Spleen (tissue), 11 donors: ENCODE measurements at regions not wholly inside any gene's neighbourhood (a gene's known extent, or its start where the extent isn't known, plus 50 kb on each side); places are given as distances from the start of the nearest gene placed in this dataset.

Source experiments
- DNase-seq: peaks from one replicate; pipeline ENCODE4 v3.0.0-alpha.2; 2020
- H3K27ac ChIP-seq, 8 donors: fragments of 200-600 bp; sonication (generic) in 7 of 8; 1 replicate in 4 of 8; 2 replicates in 4 of 8; pipeline versions ENCODE4 v1.5.0 to v1.8.0; 2016 to 2021; ENCODE audit warnings: inconsistent platforms in 4 of 8, mild to moderate bottlenecking in 4 of 8, moderate library complexity in 1 of 8
- H3K27me3 ChIP-seq, 7 donors: fragments of 200-600 bp; sonication (generic) in 6 of 7; replicated peaks in 1 of 7; 1 replicate in 4 of 7; 2 replicates in 3 of 7; pipeline versions ENCODE4 v1.5.0 to v1.8.0; 2016 to 2021; ENCODE audit warnings: inconsistent platforms in 3 of 7, mild to moderate bottlenecking in 1 of 7
- H3K36me3 ChIP-seq, 6 donors: fragments of 200-600 bp; sonication (generic) in 5 of 6; 1 replicate in 4 of 6; 2 replicates in 2 of 6; pipeline versions ENCODE4 v1.5.0 to v1.8.0; 2016 to 2021; ENCODE audit warnings: inconsistent platforms in 2 of 6
- H3K4me1 ChIP-seq, 6 donors: fragments of 200-600 bp; sonication (generic) in 5 of 6; 1 replicate in 3 of 6; 2 replicates in 3 of 6; pipeline versions ENCODE4 v1.5.0 to v1.8.0; 2016 to 2021; ENCODE audit warnings: inconsistent platforms in 3 of 6
- H3K4me3 ChIP-seq, 8 donors: fragments of 200-600 bp; sonication (generic) in 7 of 8; 1 replicate in 4 of 8; 2 replicates in 4 of 8; pipeline versions ENCODE4 v1.5.0 to v1.8.0; 2016 to 2021; ENCODE audit warnings: inconsistent platforms in 4 of 8, mild to moderate bottlenecking in 4 of 8, moderate library complexity in 2 of 8
- H3K9me3 ChIP-seq, 8 donors: fragments of 200-600 bp; sonication (generic) in 7 of 8; 1 replicate in 4 of 8; 2 replicates in 4 of 8; pipeline versions ENCODE4 v1.5.0 to v1.8.0; 2016 to 2021; ENCODE audit warnings: inconsistent platforms in 4 of 8
- CTCF ChIP-seq, 11 experiments: fragments of 200-600 bp in 7 of 11; fragments of 450-650 bp in 4 of 11; sonication (generic) in 4 of 11; IDR thresholded peaks in 8 of 11; conservative IDR thresholded peaks in 3 of 11; 1 replicate in 7 of 11; 2 replicates in 4 of 11; pipeline versions ENCODE4 v1.4.0 to v1.8.0; 2016 to 2021; ENCODE audit warnings: antibody characterized with exemption in 11 of 11, inconsistent platforms in 4 of 11, mild to moderate bottlenecking in 1 of 11
- POLR2A ChIP-seq, 3 donors: fragments of 450-650 bp; IDR thresholded peaks; one replicate each; pipeline ENCODE4 v1.5.1; 2017; ENCODE audit warnings: antibody characterized with exemption in 3 of 3, mild to moderate bottlenecking in 1 of 3
- POLR2AphosphoS5 ChIP-seq, 3 donors: sonication (generic); formaldehyde crosslinking; IDR thresholded peaks; one replicate each; pipeline ENCODE4 v1.5.1; 2017; ENCODE audit warnings: antibody characterized with exemption in 3 of 3
- WGBS, 5 donors: extraction: QIAGEN DNeasy Blood & Tissue Kit in 3 of 5; methylation state at CpG; one replicate each; pipeline versions ENCODE4 v1.1.5 to v1.1.7; 2013 to 2018; 5-methylcytosine and 5-hydroxymethylcytosine counted together
- intact Hi-C: fragments of 100-400 bp; cut with DNase I; formaldehyde crosslinking; loops from one replicate; pipeline ENCODE4 v1.15.0; 2023; ENCODE audit warnings: low total_unique reads
- donor health status: healthy with polysubstance abuse.
- donor health status: DM: no; HTN: no; CAD: no; lungs with moderate emphysema.
- donor health status: DM: no; HTN: no; CAD: no.
- donor health status: Bipolar disorder and iron deficiency.
- donor health status: healthy.
- donor health status: DM: no; HTN: no; CAD: no.
- donor health status: DM: yes; HTN: yes; CAD: no.

- H3K4me1 ChIP-seq, result no peaks in the 10 kb centered on the region
- no peak for TF ChIP-seq POLR2A (IDR thresholded peaks at IDR 0.05)
- no peak for TF ChIP-seq CTCF (IDR thresholded peaks at IDR 0.05 in 8 of 11, conservative IDR thresholded peaks at IDR 0.05 in 3 of 11)
- no peak for TF ChIP-seq POLR2AphosphoS5 (IDR thresholded peaks at IDR 0.05)
- H3K4me3 ChIP-seq, result no peak overlapping the region
- no peaks in the 10 kb centered on the region for H3K36me3 ChIP-seq
- H3K27me3 ChIP-seq, result peaks cover 0 to 13% (median 0%) of the 10 kb centered on the region in 7 donors
- no peak for DNase-seq
- no peak overlapping the region for H3K27ac ChIP-seq
- intact Hi-C loops, result no loop called here
- WGBS, 5 donors, result 85 to 93% (median 87%) methylated on average over 7 of the region's 7 CpGs
- H3K9me3 ChIP-seq, result peaks cover 0 to 28% (median 20%) of the 10 kb centered on the region in 8 donors
Observed at GRCh38 chr16:13781169-13781564, 138.8 kb upstream of the ERCC4 start.

GRCh38 chr16:13781575-13782338 is 138.2 kb upstream of the ERCC4 start:
- H3K36me3 ChIP-seq, result no peaks in the 10 kb centered on the region
- peaks cover 0 to 25% (median 15%) of the 10 kb centered on the region in 8 donors for H3K9me3 ChIP-seq
- 59 to 63% (median 61%) methylated on average over 8 of the region's 8 CpGs for WGBS, 5 donors
- no peak for TF ChIP-seq POLR2AphosphoS5 (IDR thresholded peaks at IDR 0.05)
- TF ChIP-seq CTCF (IDR thresholded peaks at IDR 0.05 in 8 of 11, conservative IDR thresholded peaks at IDR 0.05 in 3 of 11), result no peak
- no peak for TF ChIP-seq POLR2A (IDR thresholded peaks at IDR 0.05)
- no peak overlapping the region for H3K4me3 ChIP-seq
- peaks cover 0 to 13% (median 0%) of the 10 kb centered on the region in 7 donors for H3K27me3 ChIP-seq
- intact Hi-C loops, result no loop called here
- DNase-seq, result no peak
- no peaks in the 10 kb centered on the region for H3K4me1 ChIP-seq
- H3K27ac ChIP-seq, result no peak overlapping the region

- DNase-seq, result no peak
- Histone ChIP-seq H3K27ac (no peak overlapping the region), H3K9me3 (peaks cover 0 to 22% (median 0%) of the 10 kb centered on the region in 8 donors), H3K27me3 (peaks cover 0 to 22% (median 0%) of the 10 kb centered on the region in 7 donors), H3K4me3 (no peak overlapping the region), H3K4me1 (no peaks in the 10 kb centered on the region), H3K36me3 (no peaks in the 10 kb centered on the region)
- intact Hi-C loops, result no loop called here
- TF ChIP-seq CTCF (IDR thresholded peaks at IDR 0.05 in 8 of 11, conservative IDR thresholded peaks at IDR 0.05 in 3 of 11) (no peak), POLR2AphosphoS5 (IDR thresholded peaks at IDR 0.05) (no peak), POLR2A (IDR thresholded peaks at IDR 0.05) (no peak)
- 68 to 83% (median 75%) methylated on average over 4 of the region's 4 CpGs for WGBS, 5 donors
Observed at GRCh38 chr16:13791095-13791494, 128.9 kb upstream of the ERCC4 start.

DNA sequence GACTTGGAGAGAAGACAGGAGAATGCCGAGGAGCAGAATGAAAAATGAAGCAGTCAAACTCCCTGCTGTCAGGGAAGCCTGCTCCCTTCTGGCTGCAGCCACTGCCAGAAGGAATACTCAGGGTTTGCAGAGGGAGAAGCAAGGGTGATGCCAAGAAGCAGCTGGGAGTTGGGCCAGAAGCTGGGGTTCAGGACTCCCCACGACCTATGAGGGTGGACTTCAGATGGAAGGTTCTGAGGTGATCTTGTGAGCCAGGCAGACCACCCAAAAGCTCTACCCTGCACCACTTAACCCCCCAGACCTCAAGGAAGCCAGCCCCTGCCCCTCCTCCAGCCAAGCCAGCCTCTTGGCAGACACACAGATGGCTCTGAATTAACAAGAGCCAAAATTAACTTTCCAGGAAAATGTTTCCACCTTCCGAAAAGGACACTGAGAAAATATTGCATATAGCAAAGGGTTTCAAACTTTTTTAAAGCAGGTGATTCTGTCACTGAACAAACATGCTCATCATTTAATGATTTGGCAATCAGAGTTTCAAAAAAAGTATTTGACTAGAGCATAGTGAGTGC is 126.0 kb upstream of the ERCC4 start:
- Histone ChIP-seq H3K4me3 (no peak overlapping the region), H3K4me1 (no peaks in the 10 kb centered on the region), H3K9me3 (peaks cover 0 to 9% (median 0%) of the 10 kb centered on the region in 8 donors), H3K36me3 (no peaks in the 10 kb centered on the region), H3K27me3 (peaks cover 0 to 22% (median 0%) of the 10 kb centered on the region in 7 donors), H3K27ac (no peak overlapping the region)
- WGBS, 5 donors, result 44 to 61% (median 51%) methylated on average over 3 of the region's 3 CpGs
- intact Hi-C loops, result no loop called here
- no peak for TF ChIP-seq CTCF (IDR thresholded peaks at IDR 0.05 in 8 of 11, conservative IDR thresholded peaks at IDR 0.05 in 3 of 11)
- TF ChIP-seq POLR2AphosphoS5 (IDR thresholded peaks at IDR 0.05), result no peak
- no peak for TF ChIP-seq POLR2A (IDR thresholded peaks at IDR 0.05)
- DNase-seq, result no peak
